HG02852 (cell line): ENCODE measurements at regions not wholly inside any gene's neighbourhood (a gene's known extent, or its start where the extent isn't known, plus 50 kb on each side); places are given as distances from the start of the nearest gene placed in this dataset.

Source experiments
- ATAC-seq: cut with Tn5 transposase; IDR thresholded peaks from one replicate; pipeline ENCODE4 v1.9.1; 2021; ENCODE audit warnings: mild to moderate bottlenecking, moderate library complexity; ENCODE audit not compliant: unreplicated experiment

DNA sequence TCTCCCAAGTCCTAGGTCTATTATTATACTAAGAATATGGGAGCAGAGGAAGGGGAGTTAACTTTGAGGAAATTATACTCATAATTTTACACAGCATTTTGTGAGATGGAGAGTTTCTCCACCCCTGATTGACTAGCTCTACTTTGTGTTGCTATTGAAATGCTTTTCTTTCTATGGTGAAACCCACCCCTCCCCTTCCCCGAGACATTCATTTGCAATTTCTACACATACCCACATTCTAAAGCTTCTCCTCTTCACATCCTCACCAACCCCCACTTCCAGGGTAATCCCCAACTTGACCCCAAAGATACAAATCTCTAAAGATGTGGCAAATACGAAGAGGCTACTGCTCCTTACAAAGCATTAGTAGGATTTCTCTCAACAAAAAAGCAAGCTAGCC, 992.2 kb downstream of the BCL11A start:
- ATAC-seq, result no peak

DNA sequence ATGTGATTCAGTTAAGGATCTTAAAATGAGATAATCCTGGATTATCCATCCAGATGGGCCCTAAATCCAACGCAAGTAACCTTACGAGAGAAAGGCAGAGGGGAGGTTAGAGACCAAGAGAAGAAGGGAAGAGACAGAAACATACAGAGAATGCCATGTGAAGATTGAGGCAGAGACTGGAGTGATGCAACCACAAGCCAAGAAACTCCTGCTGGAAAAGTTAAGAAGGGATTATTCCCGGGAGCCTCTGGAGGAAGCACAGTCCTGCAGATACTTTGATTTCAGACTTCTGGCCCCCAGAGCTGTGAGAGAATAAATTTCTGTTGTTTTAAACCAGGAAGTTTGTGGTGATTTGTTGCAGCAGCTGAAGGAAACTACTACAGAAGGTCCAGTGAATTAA, 992.7 kb downstream of the BCL11A start:
- no peak for ATAC-seq

DNA sequence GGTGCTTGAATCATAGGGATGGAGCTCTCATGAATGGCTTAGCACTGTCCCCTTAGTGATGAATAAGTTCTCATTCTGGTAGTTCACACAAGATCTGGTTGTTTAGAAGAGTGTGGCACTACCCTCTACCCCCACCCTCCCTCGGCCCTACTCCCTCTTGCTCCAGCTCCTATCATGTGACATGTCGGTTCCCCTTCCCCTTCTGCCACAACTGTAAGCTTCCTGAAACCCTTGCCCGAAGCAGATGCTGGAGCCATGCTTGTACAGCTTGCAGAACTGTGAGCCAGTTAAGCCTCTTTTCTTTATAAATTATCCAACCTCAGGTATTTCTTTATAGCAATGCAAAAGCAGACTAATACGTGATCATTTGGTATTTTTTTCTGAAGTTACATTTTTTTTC, 1012.6 kb downstream of the BCL11A start:
- no peak for ATAC-seq

DNA sequence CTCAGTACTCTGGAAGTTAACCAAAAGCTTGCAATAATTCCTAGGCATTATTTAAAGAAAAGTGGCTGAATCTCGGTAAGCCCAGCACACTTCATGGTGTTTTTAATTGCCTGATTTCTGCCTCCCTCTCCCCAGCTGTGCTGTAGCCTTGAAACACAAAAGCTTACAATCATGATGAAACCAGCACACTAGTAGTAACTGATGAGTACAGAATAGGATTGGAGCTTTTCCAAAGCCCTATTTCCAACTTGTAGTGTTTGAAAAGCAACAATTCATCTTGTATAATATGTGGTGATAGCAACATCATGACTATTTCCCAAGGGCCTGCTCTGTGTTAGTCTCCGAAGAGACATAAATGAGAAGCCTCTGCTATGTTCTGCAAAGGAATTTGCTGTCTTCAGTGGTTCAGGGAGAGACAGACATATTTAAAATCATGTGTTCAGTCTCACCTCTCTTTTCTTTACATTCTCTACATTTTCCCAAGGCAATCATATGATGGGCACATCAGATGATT, 1015.0 kb downstream of the BCL11A start:
- ATAC-seq, result no peak

DNA sequence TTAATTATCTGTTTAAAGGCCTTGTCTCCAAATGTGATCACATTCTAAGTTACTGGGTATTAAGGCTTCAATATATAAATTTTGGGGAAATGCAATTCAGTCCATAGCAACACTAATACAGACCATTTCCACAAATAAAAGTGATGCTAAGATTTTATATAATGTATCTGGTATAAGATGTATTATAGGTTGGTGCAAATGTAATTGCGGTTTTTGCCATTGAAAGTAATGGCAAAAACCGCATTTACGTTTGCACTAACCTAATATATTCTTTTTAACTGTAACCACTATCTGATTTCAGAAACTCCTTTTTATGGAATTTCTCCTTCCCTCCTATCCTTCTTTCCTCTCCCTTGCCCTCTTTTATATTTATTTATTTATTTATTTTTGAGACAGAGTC, 1020.6 kb downstream of the BCL11A start:
- ATAC-seq, result no peak

DNA sequence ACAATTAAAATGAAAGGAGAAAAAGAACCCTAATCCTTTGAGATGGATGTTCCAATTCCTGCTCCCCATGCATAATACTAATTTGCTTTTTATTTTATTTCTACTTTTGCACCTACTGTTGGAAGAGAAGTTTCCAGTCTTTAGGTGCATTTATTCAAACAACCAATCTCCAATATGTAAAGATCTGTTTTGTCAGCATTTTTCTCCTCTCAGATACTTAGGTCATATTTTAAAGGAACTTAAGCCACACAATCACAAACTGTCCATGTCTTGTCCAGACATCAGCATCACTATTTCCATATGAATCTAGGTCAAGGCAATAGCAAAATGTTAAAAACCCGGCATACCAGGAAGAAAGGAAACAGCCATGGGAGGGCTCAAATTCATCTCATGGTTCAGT, 1023.2 kb downstream of the BCL11A start:
- ATAC-seq, result no peak

DNA sequence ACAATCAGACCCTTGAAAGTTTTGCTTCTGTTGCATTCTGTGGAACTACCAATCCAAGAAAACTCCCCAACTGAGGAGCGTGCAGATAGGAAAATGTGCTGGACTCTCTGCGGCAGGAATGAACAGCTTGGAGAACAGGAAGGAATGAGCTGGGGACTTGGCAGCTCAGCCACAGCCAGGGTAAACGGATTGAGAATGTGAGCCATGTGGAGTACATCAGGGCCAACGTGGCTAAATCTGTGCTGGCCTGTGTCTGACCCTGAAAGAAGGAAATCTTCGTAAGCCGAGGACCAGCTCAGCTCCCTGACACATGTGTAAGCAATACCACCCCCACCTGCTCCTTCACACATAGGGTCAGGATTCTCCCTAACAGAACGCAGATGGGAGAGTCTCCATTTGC, 1023.7 kb downstream of the BCL11A start:
- no peak for ATAC-seq

DNA sequence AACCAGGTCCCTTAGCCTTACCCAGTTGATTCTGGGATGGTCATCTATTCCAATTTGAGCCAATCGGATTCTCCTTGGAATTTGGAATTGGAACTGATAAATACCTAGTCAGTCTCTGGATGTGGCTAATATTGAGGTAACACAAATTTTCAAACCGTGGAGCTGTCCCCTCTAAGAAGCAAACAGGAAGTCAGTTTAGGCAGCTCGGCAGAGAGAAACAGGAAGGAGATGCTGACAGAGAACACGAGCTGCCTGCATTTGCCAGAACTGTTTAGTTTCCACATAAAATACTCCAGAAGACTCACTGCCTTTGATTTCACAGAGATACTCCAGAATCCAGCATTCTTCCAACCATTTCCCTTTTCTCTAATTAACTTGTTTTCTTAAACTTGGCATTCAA, 1024.9 kb downstream of the BCL11A start:
- ATAC-seq, result no peak

DNA sequence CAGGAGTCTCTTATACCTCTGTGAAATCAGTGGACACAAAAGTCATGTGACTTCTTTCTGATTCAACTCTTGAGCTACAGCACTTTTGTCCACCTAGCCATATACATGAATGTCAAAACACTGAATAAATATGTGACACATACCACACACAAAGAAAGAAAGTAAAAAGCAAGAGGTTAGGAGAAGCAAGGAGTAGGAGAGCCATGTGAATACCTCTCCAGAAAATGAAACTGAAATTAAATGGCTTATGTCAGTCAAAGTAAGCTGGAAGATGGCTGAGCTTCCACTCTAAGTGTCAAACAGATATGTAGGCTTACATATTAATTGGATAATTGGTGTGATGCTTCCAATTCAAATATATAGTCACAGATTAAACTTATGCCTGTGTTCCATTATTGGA, 1050.5 kb downstream of the BCL11A start:
- ATAC-seq, result no peak

DNA sequence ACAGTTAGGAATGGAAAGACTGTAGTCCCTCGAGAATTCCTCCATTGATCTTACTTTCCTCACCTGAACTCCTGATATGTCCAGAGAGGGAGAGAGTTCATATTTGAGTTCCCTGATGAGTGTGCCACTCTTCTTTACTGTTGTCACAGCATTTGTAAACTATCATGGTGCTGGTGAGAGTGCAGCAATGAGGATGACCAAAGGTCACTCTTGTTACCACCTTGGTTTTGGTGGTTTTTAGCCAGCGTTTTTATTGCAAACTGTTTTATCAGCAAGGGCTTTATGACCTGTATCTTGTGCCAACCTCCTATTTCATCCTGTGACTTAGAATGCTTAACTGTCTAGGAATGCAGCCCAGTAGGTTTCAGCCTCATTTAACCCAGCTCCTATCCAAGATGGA, 1062.5 kb downstream of the BCL11A start:
- no peak for ATAC-seq

DNA sequence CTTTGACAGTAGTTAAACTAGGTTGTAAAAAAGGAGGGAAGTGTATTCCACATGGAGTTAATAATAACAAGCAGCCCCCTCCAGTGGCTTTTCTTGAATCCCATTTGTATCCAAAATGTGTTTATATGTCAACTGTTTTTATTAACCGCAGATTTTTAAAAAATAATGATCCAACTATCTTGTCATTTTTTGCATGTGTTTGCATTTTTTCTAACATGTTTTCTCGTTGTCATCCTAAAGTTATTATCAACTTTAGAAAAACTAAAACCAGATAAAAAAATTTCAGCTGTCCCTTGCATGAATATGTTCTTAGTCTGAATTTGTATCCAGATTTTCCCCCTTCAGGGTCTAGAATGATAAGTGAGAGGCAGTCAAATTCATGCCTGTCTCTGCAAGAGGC, 1063.3 kb downstream of the BCL11A start:
- no peak for ATAC-seq

DNA sequence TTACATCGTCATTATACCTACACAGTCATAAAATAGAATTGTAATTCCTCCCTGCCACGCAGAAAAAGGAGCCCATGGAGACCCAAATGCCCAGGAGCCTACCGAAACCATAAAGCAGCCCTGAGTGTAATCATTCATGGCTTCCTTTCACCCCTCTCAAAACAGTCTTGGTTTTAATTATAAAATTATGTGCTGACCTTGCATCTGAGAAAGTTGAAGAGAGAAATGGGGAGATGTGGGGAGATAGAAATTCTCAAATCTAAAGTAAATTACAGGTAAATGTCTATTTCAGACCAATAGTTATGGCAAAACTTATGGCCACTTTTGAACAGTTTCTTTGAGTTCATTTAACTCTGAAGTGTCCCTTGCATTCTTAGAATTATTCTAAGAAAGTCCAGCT, 1068.8 kb downstream of the BCL11A start:
- ATAC-seq, result no peak

DNA sequence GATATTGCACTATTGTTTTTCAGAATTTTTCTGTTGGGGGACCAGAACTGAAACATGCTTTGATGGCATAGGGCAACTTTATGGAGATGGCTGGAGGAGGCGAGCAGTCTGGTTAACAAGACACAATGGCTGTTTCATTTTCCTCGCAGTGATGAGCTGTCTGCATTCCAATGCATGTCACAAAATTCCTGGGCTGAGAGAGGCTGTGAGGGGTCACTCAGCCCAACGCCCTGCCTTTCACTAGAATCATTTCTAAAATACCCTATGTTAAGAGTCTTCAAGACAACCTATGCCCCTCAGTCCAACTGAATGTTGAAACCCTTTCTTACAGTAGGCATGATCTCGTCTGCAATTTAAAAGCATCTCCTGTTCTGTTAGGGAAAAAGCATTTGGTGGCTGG, 1090.0 kb downstream of the BCL11A start:
- no peak for ATAC-seq

DNA sequence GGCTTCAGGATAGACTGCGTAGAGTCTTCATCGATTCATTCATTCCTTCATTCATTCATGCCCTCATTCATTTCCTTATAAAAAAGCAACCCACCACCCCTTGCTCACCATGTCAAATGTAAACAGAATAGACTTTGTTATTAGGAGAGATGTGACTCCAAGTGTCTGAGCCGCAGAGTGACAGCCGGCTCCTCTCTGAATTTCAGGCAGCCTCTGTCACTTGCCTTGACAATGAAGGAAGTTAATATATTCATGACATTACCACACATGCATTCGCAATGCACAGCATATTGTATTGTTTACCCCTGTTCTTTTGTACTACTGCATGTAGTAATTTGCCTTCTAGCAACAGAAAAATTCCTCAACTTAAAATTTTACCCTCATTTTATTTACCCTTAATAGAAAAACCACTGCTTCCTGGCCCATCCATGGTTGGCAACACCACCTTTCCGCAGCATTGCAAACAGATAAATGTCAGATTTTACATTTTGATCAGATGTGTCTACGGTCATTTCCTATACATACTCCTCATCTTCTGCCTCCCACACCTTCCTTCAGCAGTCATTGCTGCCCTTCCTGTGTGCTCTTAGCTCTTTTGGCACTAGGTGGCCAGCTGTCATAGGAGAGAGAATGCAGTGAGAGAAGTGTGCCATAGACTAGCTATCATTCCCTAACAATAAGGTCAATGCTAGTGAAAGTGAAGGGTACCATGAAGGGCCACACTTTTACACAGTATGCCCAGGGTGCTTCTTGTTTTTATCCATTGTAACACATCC, 1090.8 kb downstream of the BCL11A start:
- no peak for ATAC-seq

DNA sequence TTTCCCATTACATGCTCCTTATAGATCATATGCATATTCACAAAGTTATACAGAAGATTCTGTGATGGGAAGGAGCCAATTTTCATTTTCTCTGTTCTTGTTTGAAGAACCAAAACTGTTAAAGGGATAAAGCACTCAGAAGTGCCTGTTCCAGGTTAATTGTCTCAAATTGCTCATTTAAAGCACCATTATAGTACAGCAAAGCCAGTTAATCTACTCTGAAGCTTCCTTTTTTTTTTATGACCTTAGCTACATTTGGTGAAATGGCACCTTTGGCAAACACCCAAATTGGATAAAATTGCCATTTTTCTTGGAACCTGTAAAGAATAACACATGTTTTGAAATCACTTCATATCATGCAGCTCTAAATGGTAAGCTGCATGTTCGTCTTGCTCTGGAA, 1092.3 kb downstream of the BCL11A start:
- no peak for ATAC-seq

DNA sequence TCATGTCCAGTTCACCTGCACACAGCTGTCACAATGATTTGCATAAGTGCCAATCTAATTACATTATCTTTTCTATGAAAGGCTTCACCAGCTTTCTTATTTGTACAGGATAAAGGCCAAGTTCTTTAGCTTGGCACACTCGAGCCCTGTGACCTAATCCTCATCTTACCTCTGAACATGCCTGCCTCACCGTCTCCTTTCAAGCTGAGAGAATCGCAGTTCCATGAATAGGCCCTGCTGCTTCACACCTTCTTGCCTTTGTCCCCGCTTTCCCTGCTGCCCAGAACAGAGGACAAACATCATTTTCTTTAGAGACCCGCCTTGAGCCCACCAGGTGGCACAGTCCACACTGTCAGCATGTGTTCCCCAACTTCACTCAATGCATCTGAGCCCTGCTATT, 1094.7 kb downstream of the BCL11A start:
- no peak for ATAC-seq

DNA sequence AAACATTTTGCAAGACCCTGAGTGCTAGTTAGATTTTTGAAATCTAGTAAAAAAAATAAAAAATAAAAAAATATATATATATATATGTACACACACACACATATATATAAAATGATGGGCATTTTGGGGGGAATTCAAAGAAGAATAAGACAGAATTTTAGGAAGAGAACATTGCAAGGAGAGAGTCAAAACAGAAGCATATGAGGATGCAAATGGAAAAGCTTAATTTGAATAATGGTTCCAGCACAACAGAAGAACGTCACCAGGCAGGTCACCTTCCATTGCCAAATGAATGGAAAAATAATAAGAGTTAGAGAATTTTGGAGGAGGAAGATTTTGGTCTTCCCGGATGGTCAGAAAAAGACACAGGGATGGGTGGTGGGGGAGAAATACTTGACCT, 1097.2 kb downstream of the BCL11A start:
- no peak for ATAC-seq

DNA sequence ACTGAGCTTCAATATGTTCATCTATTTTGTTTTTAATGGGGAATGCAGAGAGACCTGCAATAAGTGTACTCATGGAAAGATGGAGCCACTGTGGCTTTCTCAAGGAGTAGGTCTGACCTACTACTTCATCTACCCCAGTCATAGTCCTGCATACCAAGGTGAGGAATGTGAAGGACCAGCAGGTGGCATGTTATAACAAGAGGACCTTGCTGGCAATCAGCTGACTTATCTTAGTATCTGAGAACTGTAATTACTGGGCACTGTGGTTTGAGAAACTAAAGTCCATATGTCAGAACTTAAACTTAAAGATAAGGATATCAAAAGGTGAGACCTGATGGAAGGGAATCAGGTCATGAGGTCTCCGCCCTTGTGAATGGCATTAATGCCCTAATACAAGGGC, 1104.2 kb downstream of the BCL11A start:
- no peak for ATAC-seq

DNA sequence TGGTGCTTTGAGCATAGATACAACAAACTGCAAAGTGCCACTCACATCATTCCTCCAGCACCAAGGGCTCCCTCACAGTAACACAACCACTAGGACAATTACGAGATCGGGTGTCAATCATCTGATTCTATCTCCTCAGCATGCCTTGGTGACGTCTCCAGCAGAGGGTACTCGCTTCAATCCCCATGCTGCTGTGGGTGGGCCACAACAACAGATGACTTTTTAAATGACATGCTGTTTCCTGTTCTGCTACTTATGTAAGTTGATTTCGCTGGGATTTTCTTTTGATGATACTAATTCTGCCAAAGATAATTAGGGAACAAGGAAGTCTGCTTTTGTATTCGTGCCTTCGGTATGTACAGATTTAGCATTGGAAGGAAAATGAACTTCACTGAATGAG, 1113.0 kb downstream of the BCL11A start:
- no peak for ATAC-seq

DNA sequence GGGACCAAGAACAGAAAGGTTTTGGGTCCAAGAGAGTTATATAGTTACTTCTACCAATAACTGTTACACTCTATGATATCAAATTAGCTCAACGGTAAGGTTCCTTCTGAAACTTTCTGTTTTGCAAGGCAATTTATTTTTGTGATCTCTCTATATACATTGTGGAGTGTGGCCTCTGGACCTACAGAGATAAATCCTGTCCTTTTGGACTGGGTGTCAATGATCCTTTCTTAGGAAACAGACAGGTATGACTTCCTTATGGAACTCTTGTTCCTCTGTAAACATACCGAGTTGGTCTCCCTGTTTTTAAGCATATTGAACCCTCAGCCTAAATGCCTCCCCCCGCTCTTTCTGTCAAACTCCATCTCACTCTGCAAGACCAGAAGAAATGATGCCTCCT, 1117.8 kb downstream of the BCL11A start:
- no peak for ATAC-seq

DNA sequence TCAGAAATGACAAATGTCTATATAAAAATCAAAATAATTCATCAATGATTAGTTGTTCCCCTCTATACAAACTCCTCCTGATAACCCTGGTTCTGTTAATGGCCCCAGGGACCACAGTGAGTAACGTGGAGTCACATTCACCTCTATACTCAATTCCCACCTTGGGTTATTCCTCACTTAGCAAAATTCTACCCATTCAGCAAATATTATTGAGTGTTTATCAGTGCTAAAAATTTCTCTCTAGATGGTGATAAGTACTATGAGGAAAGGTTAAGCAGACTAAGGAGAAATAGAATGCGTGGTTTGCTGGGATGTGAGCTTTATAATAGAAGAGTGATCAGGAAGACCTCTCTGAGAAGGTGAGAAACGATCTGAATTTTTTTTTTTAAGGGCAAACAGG, 1124.5 kb downstream of the BCL11A start:
- no peak for ATAC-seq

DNA sequence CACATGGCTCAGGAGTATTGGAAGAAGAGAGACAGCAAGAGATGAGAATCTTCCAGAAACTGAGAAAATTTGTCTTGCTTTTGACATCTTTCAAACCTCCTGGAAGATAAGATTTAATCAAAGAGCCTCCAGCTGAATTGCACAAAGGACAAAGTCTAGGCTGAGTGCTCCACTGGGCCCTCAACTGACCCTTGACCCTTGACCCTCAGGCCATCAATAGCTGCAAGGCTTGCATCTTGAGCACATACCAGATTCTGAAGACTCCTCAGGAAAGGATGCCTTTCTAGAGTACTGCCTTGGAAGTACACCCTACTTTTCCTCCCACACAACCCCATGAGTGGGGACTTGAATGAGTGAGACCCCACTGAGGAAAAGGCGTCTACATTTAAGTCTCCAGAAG, 1125.5 kb downstream of the BCL11A start:
- no peak for ATAC-seq

DNA sequence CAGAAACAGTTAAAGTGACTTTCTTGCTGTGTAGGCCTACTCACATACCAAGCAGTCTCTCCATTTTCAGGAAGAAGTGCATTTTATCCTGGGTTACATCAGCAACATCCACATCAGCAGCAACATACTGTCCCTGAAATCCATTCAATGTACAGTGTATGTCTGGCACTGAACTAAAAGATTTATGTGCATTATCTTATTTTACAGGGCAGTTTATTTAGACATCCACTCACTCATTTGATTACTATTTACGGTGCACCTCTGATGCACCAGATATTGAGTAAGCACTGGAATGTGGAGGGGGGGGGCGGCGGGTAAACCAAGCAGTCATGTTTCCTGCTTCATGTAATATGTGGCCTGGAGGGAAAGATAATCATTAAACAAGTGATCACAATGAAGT, 1128.2 kb downstream of the BCL11A start:
- ATAC-seq, result no peak
